Liver (tissue), 7 donors: ENCODE measurements at regions not wholly inside any gene's neighbourhood (a gene's known extent, or its start where the extent isn't known, plus 50 kb on each side); places are given as distances from the start of the nearest gene placed in this dataset.

Experiments used
- DNase-seq: peaks from one replicate; pipeline ENCODE4 v3.0.0-alpha.2; 2017; ENCODE audit warnings: low spot score
- H3K27ac ChIP-seq, 2 donors: one replicate each; pipeline ENCODE4 v1.7.0; 2013; ENCODE audit warnings: inconsistent platforms in 2 of 2, low read length in 2 of 2, control low read depth in 1 of 2, low read depth in 1 of 2, mild to moderate bottlenecking in 1 of 2
- H3K27me3 ChIP-seq, 4 donors: one replicate each; pipeline versions ENCODE4 v1.6.1 to v1.7.0; 2013; ENCODE audit warnings: low read length in 3 of 4, inconsistent platforms in 1 of 4, mild to moderate bottlenecking in 1 of 4, moderate library complexity in 1 of 4; ENCODE audit not compliant: control insufficient read depth in 4 of 4, insufficient read depth in 4 of 4
- H3K36me3 ChIP-seq, 4 donors: one replicate each; pipeline versions ENCODE4 v1.6.1 to v1.7.0; 2013; ENCODE audit warnings: low read length in 3 of 4, mild to moderate bottlenecking in 3 of 4, low read depth in 1 of 4, moderate library complexity in 1 of 4; ENCODE audit not compliant: control insufficient read depth in 4 of 4, insufficient read depth in 3 of 4
- H3K4me1 ChIP-seq, 4 donors: one replicate each; pipeline versions ENCODE4 v1.6.1 to v1.7.0; 2013; ENCODE audit warnings: low read length in 3 of 4, mild to moderate bottlenecking in 3 of 4, moderate library complexity in 1 of 4; ENCODE audit not compliant: control insufficient read depth in 4 of 4, insufficient read depth in 4 of 4
- H3K4me3 ChIP-seq, 3 donors: one replicate each; pipeline versions ENCODE4 v1.6.1 to v1.7.0; 2013; ENCODE audit warnings: low read length in 3 of 3, control low read depth in 1 of 3, low read depth in 1 of 3, mild to moderate bottlenecking in 1 of 3
- H3K9ac ChIP-seq, 2 donors: one replicate each; pipeline ENCODE4 v1.7.0; 2013; ENCODE audit warnings: low read length in 2 of 2, mild to moderate bottlenecking in 2 of 2, moderate library complexity in 2 of 2, control low read depth in 1 of 2, low read depth in 1 of 2
- H3K9me3 ChIP-seq, 4 donors: one replicate each; pipeline versions ENCODE4 v1.6.1 to v1.7.0; 2013; ENCODE audit warnings: low read length in 3 of 4; ENCODE audit not compliant: control insufficient read depth in 4 of 4
- EGR1 ChIP-seq, 2 donors: IDR thresholded peaks; 2 replicates each; pipeline ENCODE4 v1.6.1; 2016 to 2018; ENCODE audit warnings: antibody characterized with exemption in 2 of 2, low read depth in 2 of 2
- FOXA1 ChIP-seq: IDR thresholded peaks from 2 replicates; pipeline ENCODE4 v1.6.1; 2016; ENCODE audit warnings: antibody characterized with exemption
- FOXA2 ChIP-seq: IDR thresholded peaks from 2 replicates; pipeline ENCODE4 v1.6.1; 2016; ENCODE audit warnings: antibody characterized with exemption
- GABPA ChIP-seq, 2 donors: IDR thresholded peaks in 1 of 2; conservative IDR thresholded peaks in 1 of 2; 2 replicates each; pipeline ENCODE4 v1.6.1; 2016; ENCODE audit warnings: antibody characterized with exemption in 2 of 2, mild to moderate bottlenecking in 1 of 2, moderate library complexity in 1 of 2
- HNF4A ChIP-seq, 2 donors: conservative IDR thresholded peaks; 2 replicates each; pipeline ENCODE4 v1.6.1; 2016; ENCODE audit warnings: antibody characterized with exemption in 2 of 2, mild to moderate bottlenecking in 2 of 2
- HNF4G ChIP-seq: IDR thresholded peaks from 2 replicates; pipeline ENCODE4 v1.6.1; 2016; ENCODE audit warnings: antibody characterized with exemption
- NR2F2 ChIP-seq: IDR thresholded peaks from 2 replicates; pipeline ENCODE4 v1.6.1; 2016; ENCODE audit warnings: antibody characterized with exemption
- RAD21 ChIP-seq, 2 donors: IDR thresholded peaks; 2 replicates each; pipeline ENCODE4 v1.6.1; 2016; ENCODE audit warnings: antibody characterized with exemption in 2 of 2, mild to moderate bottlenecking in 2 of 2
- RXRA ChIP-seq, 2 donors: IDR thresholded peaks; 2 replicates each; pipeline ENCODE4 v1.6.1; 2017 to 2018; ENCODE audit warnings: antibody characterized with exemption in 2 of 2, mild to moderate bottlenecking in 1 of 2
- SP1 ChIP-seq: IDR thresholded peaks from 2 replicates; pipeline ENCODE4 v1.6.1; 2018; ENCODE audit warnings: antibody characterized with exemption, mild to moderate bottlenecking
- TAF1 ChIP-seq: conservative IDR thresholded peaks from 2 replicates; pipeline ENCODE4 v1.6.1; 2016; ENCODE audit warnings: antibody characterized with exemption, mild to moderate bottlenecking
- YY1 ChIP-seq: IDR thresholded peaks from 2 replicates; pipeline ENCODE4 v1.6.1; 2016; ENCODE audit warnings: antibody characterized with exemption, mild to moderate bottlenecking
- WGBS: extraction: QIAGEN DNeasy Blood & Tissue Kit; methylation state at CpG from one replicate; pipeline ENCODE4 v1.1.7; 2013; 5-methylcytosine and 5-hydroxymethylcytosine counted together
- TF ChIP-seq, protein P1 (sequence below): IDR thresholded peaks from 2 replicates; pipeline ENCODE4 v1.6.1; 2016; ENCODE audit warnings: antibody characterized with exemption, mild to moderate bottlenecking
- TF ChIP-seq, protein P2 (sequence below): IDR thresholded peaks from 2 replicates; pipeline ENCODE4 v1.6.1; 2016; ENCODE audit warnings: antibody characterized with exemption
- TF ChIP-seq, protein P3 (sequence below): IDR thresholded peaks from 2 replicates; pipeline ENCODE4 v1.6.1; 2016; ENCODE audit warnings: antibody characterized with exemption
- TF ChIP-seq, protein P4 (sequence below): IDR thresholded peaks from 2 replicates; pipeline ENCODE4 v1.6.1; 2016; ENCODE audit warnings: antibody characterized with exemption
- donor health status: healthy.
- donor health status: healthy.
- donor health status: healthy.
- donor health status: healthy.

DNA sequence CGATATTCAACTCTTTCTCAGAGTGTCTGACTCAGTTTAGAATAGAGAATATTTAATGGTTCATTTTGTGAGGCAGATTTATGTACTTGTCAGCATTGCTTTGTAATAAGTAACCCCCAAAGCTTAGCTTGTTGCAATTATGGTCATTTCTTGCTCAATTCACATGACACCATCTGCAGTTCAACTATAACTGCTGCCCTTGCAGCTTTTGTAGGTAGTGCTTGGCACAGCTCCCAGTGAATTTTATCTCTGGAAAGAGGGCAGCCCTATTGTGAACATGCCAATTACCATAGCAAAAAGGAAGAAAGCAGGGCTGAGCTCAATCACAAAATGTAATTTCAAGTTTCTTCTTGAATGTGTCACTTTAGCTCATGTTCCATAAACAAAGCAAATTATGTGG, 1587.7 kb upstream of the ACO1 start:
- WGBS: 72% methylated on average over 1 of the region's 1 CpG
- no peak for TF ChIP-seq HNF4A (conservative IDR thresholded peaks at IDR 0.05)
- TF ChIP-seq, protein P1, sequence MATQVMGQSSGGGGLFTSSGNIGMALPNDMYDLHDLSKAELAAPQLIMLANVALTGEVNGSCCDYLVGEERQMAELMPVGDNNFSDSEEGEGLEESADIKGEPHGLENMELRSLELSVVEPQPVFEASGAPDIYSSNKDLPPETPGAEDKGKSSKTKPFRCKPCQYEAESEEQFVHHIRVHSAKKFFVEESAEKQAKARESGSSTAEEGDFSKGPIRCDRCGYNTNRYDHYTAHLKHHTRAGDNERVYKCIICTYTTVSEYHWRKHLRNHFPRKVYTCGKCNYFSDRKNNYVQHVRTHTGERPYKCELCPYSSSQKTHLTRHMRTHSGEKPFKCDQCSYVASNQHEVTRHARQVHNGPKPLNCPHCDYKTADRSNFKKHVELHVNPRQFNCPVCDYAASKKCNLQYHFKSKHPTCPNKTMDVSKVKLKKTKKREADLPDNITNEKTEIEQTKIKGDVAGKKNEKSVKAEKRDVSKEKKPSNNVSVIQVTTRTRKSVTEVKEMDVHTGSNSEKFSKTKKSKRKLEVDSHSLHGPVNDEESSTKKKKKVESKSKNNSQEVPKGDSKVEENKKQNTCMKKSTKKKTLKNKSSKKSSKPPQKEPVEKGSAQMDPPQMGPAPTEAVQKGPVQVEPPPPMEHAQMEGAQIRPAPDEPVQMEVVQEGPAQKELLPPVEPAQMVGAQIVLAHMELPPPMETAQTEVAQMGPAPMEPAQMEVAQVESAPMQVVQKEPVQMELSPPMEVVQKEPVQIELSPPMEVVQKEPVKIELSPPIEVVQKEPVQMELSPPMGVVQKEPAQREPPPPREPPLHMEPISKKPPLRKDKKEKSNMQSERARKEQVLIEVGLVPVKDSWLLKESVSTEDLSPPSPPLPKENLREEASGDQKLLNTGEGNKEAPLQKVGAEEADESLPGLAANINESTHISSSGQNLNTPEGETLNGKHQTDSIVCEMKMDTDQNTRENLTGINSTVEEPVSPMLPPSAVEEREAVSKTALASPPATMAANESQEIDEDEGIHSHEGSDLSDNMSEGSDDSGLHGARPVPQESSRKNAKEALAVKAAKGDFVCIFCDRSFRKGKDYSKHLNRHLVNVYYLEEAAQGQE: no peak
- no peak for TF ChIP-seq HNF4G
- TF ChIP-seq YY1: no peak
- no peak for TF ChIP-seq GABPA (IDR thresholded peaks at IDR 0.05 in 1 of 2, conservative IDR thresholded peaks at IDR 0.05 in 1 of 2)
- no peak for TF ChIP-seq FOXA2
- no peak for TF ChIP-seq TAF1
- TF ChIP-seq SP1: no peak
- TF ChIP-seq, protein P2, sequence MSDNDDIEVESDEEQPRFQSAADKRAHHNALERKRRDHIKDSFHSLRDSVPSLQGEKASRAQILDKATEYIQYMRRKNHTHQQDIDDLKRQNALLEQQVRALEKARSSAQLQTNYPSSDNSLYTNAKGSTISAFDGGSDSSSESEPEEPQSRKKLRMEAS: no peak
- no peak for TF ChIP-seq EGR1 (IDR thresholded peaks at IDR 0.05; ENCODE audit: low read depth in 2 of 2)
- TF ChIP-seq RXRA (IDR thresholded peaks at IDR 0.05): no peak
- no peak for TF ChIP-seq NR2F2
- H3K4me1 ChIP-seq: no peaks in the 10 kb centered on the region
- H3K27me3 ChIP-seq: no peaks in the 10 kb centered on the region
- no peaks in the 10 kb centered on the region for H3K36me3 ChIP-seq
- peaks cover 0 to 2% (median 0%) of the 10 kb centered on the region in 4 donors for H3K9me3 ChIP-seq
- H3K9ac ChIP-seq: no peak overlapping the region
- no peak overlapping the region for H3K4me3 ChIP-seq
- no peak for DNase-seq
- H3K27ac ChIP-seq: no peak overlapping the region

- H3K4me3 ChIP-seq: no peak overlapping the region
- DNase-seq: no peak
- H3K36me3 ChIP-seq: no peaks in the 10 kb centered on the region
- 87% methylated on average over 21 of the region's 21 CpGs for WGBS
- no peaks in the 10 kb centered on the region for H3K27me3 ChIP-seq
- H3K4me1 ChIP-seq: no peaks in the 10 kb centered on the region
- H3K9me3 ChIP-seq: peaks cover 0 to 2% (median 0%) of the 10 kb centered on the region in 4 donors
- no peak for TF ChIP-seq RXRA (IDR thresholded peaks at IDR 0.05)
- TF ChIP-seq TAF1: no peak
- TF ChIP-seq YY1: no peak
- TF ChIP-seq FOXA1: no peak
- TF ChIP-seq NR2F2: no peak
- TF ChIP-seq FOXA2: no peak
- TF ChIP-seq, protein P3, sequence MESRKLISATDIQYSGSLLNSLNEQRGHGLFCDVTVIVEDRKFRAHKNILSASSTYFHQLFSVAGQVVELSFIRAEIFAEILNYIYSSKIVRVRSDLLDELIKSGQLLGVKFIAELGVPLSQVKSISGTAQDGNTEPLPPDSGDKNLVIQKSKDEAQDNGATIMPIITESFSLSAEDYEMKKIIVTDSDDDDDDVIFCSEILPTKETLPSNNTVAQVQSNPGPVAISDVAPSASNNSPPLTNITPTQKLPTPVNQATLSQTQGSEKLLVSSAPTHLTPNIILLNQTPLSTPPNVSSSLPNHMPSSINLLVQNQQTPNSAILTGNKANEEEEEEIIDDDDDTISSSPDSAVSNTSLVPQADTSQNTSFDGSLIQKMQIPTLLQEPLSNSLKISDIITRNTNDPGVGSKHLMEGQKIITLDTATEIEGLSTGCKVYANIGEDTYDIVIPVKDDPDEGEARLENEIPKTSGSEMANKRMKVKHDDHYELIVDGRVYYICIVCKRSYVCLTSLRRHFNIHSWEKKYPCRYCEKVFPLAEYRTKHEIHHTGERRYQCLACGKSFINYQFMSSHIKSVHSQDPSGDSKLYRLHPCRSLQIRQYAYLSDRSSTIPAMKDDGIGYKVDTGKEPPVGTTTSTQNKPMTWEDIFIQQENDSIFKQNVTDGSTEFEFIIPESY: no peak
- no peak for TF ChIP-seq RAD21 (IDR thresholded peaks at IDR 0.05)
- TF ChIP-seq HNF4G: no peak
- TF ChIP-seq EGR1 (IDR thresholded peaks at IDR 0.05; ENCODE audit: low read depth in 2 of 2): no peak
- TF ChIP-seq, protein P4, sequence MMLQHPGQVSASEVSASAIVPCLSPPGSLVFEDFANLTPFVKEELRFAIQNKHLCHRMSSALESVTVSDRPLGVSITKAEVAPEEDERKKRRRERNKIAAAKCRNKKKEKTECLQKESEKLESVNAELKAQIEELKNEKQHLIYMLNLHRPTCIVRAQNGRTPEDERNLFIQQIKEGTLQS: no peak
- TF ChIP-seq SP1: no peak
- TF ChIP-seq, protein P1: no peak
- TF ChIP-seq GABPA (IDR thresholded peaks at IDR 0.05 in 1 of 2, conservative IDR thresholded peaks at IDR 0.05 in 1 of 2): no peak
- H3K9ac ChIP-seq: no peak overlapping the region
- H3K27ac ChIP-seq: no peak overlapping the region
These were observed 1584.8 kb upstream of the ACO1 start for GRCh38 chr9:30799527-30800101.
